Type B pancreatic cell (in vitro differentiated cells): ENCODE measurements at regions not wholly inside any gene's neighbourhood (a gene's known extent, or its start where the extent isn't known, plus 50 kb on each side); places are given as distances from the start of the nearest gene placed in this dataset.

Experiments
- DNase-seq: peaks from one replicate; pipeline ENCODE4 v3.0.0; 2021; ENCODE audit warnings: mixed read lengths; ENCODE audit not compliant: unreplicated experiment; ENCODE audit errors: extremely low spot score
- H3K27ac Mint-ChIP-seq: 2 replicates; pipeline ENCODE4 v1.8.0; 2021; ENCODE audit warnings: mild to moderate bottlenecking, mixed read lengths
- H3K27me3 Mint-ChIP-seq: 2 replicates; pipeline ENCODE4 v1.8.0; 2021; ENCODE audit warnings: mixed read lengths
- H3K36me3 Mint-ChIP-seq: 2 replicates; pipeline ENCODE4 v1.8.0; 2021; ENCODE audit warnings: mixed read lengths
- H3K4me1 Mint-ChIP-seq: one replicate; pipeline ENCODE4 v1.8.0; 2021; ENCODE audit warnings: mixed read lengths; ENCODE audit not compliant: unreplicated experiment
- H3K4me3 Mint-ChIP-seq: 2 replicates; pipeline ENCODE4 v1.8.0; 2021; ENCODE audit warnings: mild to moderate bottlenecking, mixed read lengths
- H3K9me3 Mint-ChIP-seq: 2 replicates; pipeline ENCODE4 v1.8.0; 2021; ENCODE audit warnings: mixed read lengths
- CTCF ChIP-seq: fragments of 200-600 bp; sonication (generic); conservative IDR thresholded peaks from 2 replicates; pipeline ENCODE4 v1.5.0; 2021; ENCODE audit warnings: antibody characterized with exemption, mild to moderate bottlenecking

GRCh38 chr2:226095058-226095457 lies 695.5 kb downstream of the NYAP2 start:
- no peak for TF ChIP-seq CTCF
- Mint-ChIP-seq H3K27ac (no peak overlapping the region), H3K36me3 (no peaks in the 10 kb centered on the region), H3K4me3 (no peak overlapping the region), H3K9me3 (peaks cover 9% of the 10 kb centered on the region), H3K27me3 (no peaks in the 10 kb centered on the region), H3K4me1 (no peaks in the 10 kb centered on the region)
- DNase-seq: no peak

- no peaks in the 10 kb centered on the region for H3K4me1 Mint-ChIP-seq
- peaks cover 9% of the 10 kb centered on the region for H3K9me3 Mint-ChIP-seq
- no peak overlapping the region for H3K4me3 Mint-ChIP-seq
- TF ChIP-seq CTCF: no peak
- no peaks in the 10 kb centered on the region for H3K36me3 Mint-ChIP-seq
- no peak overlapping the region for H3K27ac Mint-ChIP-seq
- DNase-seq: no peak
- no peaks in the 10 kb centered on the region for H3K27me3 Mint-ChIP-seq
Measured at GRCh38 chr2:226093364-226093763, 693.9 kb downstream of the NYAP2 start.

DNA sequence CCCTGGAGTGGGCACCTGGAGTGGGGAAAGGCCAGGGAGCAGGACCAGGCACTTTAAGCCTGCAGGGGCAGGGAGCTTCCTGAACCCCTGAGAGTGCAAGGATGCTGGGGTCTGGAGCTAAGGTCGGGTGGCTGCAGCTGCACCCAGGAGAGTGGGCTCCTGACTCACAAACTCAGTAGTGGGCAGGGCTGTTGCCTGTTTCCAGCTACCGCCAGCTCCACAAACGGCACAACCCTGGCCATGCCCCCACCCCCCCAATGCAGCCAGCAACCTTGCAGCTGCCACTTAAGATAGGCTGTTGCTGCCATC lies 688.8 kb downstream of the NYAP2 start:
- no peaks in the 10 kb centered on the region for H3K4me1 Mint-ChIP-seq
- no peak overlapping the region for H3K27ac Mint-ChIP-seq
- H3K4me3 Mint-ChIP-seq: no peak overlapping the region
- no peaks in the 10 kb centered on the region for H3K36me3 Mint-ChIP-seq
- H3K27me3 Mint-ChIP-seq: no peaks in the 10 kb centered on the region
- DNase-seq: no peak
- TF ChIP-seq CTCF: no peak
- H3K9me3 Mint-ChIP-seq: peaks cover 11% of the 10 kb centered on the region

DNA sequence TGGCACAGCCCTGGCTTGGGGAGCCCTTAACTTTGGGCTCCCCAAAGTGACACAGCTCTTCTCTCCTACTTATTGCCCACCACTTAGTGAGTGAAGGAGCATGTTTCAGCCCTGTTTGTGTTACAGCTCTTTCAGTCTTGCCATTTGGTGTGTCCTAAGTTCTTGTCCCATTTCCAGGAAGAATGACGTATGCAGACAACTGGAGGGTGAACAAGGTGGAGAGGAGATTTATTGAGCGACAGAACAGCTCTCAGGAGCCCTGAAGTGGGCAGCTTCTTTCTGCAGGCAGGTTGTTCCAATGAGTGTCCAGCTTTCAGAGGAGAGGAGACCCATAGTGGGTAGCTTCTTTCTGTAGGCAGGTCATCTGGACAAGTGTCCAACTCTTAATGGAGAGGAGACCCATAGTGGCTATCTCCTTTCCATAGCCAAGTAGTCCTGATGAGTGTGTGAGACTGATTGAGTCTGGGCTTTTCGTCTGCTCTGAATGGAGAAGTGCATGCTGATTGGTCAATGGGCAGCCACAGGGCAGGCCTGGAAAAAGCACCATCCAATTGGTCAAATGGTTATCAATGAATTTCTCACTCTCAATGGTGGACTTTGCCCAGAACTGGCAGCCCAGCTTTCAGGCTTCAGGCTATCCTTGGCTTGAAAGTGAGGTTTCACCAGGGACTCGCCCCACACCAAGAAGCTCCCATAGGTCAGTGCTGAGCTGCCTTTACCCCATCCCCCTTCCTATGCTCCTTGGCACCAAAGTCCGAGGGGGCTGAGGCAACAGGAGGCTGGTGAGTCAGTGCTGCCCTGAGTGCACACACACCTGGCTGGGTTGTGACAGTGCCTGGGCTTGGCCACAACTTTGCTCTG lies 688.2 kb downstream of the NYAP2 start:
- no peaks in the 10 kb centered on the region for H3K27me3 Mint-ChIP-seq
- H3K4me1 Mint-ChIP-seq: no peaks in the 10 kb centered on the region
- H3K27ac Mint-ChIP-seq: no peak overlapping the region
- no peak for DNase-seq
- no peaks in the 10 kb centered on the region for H3K36me3 Mint-ChIP-seq
- H3K4me3 Mint-ChIP-seq: no peak overlapping the region
- TF ChIP-seq CTCF: no peak
- peaks cover 6% of the 10 kb centered on the region for H3K9me3 Mint-ChIP-seq

GRCh38 chr2:226087051-226087450 lies 687.5 kb downstream of the NYAP2 start:
- no peak for TF ChIP-seq CTCF
- H3K4me3 Mint-ChIP-seq: no peak overlapping the region
- no peaks in the 10 kb centered on the region for H3K4me1 Mint-ChIP-seq
- no peak overlapping the region for H3K27ac Mint-ChIP-seq
- H3K36me3 Mint-ChIP-seq: no peaks in the 10 kb centered on the region
- no peak for DNase-seq
- peaks cover 6% of the 10 kb centered on the region for H3K9me3 Mint-ChIP-seq
- H3K27me3 Mint-ChIP-seq: no peaks in the 10 kb centered on the region
